ENCODE measurements at regions not wholly inside any gene's neighbourhood (a gene's known extent, or its start where the extent isn't known, plus 50 kb on each side); places are given as distances from the start of the nearest gene placed in this dataset.

- no peaks in the 10 kb centered on the region for H3K9me3 ChIP-seq
- TF ChIP-seq CTCF (IDR thresholded peaks at IDR 0.05): no peak
- no peaks in the 10 kb centered on the region for H3K27me3 ChIP-seq
- H3K27ac ChIP-seq: no peak overlapping the region
- H3K4me1 ChIP-seq: no peaks in the 10 kb centered on the region
- no peaks in the 10 kb centered on the region for H3K36me3 ChIP-seq
- DNase-seq: no peak
- no peak overlapping the region for H3K9ac ChIP-seq (ENCODE audit: low read depth in 2 of 2, low read length in 2 of 2)
- intact Hi-C loops (cut with DNase I): no loop called here
- no peak overlapping the region for H3K4me3 ChIP-seq
Measured at GRCh38 chr9:87375397-87376073, 122.1 kb upstream of the DAPK1 start.

- Histone ChIP-seq H3K27me3 (no peaks in the 10 kb centered on the region), H3K9ac (ENCODE audit: low read depth in 2 of 2, low read length in 2 of 2) (no peak overlapping the region), H3K27ac (no peak overlapping the region), H3K36me3 (no peaks in the 10 kb centered on the region), H3K4me3 (no peak overlapping the region), H3K9me3 (no peaks in the 10 kb centered on the region), H3K4me1 (no peaks in the 10 kb centered on the region)
- DNase-seq: no peak
- no peak for TF ChIP-seq CTCF (IDR thresholded peaks at IDR 0.05)
- intact Hi-C loops (cut with DNase I): no loop called here
Measured at GRCh38 chr9:87378676-87379075, 119.0 kb upstream of the DAPK1 start.

GRCh38 chr9:87379300-87379699 is 118.4 kb upstream of the DAPK1 start:
- Histone ChIP-seq H3K27me3 (no peaks in the 10 kb centered on the region), H3K4me1 (no peaks in the 10 kb centered on the region), H3K4me3 (no peak overlapping the region), H3K9me3 (no peaks in the 10 kb centered on the region), H3K9ac (ENCODE audit: low read depth in 2 of 2, low read length in 2 of 2) (no peak overlapping the region), H3K27ac (no peak overlapping the region), H3K36me3 (no peaks in the 10 kb centered on the region)
- TF ChIP-seq CTCF (IDR thresholded peaks at IDR 0.05): no peak
- intact Hi-C loops (cut with DNase I): no loop called here
- DNase-seq: no peak

- Histone ChIP-seq H3K9me3 (no peaks in the 10 kb centered on the region), H3K4me3 (no peak overlapping the region), H3K27ac (no peak overlapping the region), H3K27me3 (no peaks in the 10 kb centered on the region), H3K4me1 (no peaks in the 10 kb centered on the region), H3K36me3 (no peaks in the 10 kb centered on the region), H3K9ac (ENCODE audit: low read depth in 2 of 2, low read length in 2 of 2) (no peak overlapping the region)
- no peak for DNase-seq
- TF ChIP-seq CTCF (IDR thresholded peaks at IDR 0.05): no peak
- intact Hi-C loops (cut with DNase I): no loop called here
Measured at GRCh38 chr9:87381050-87381711, 116.5 kb upstream of the DAPK1 start.

- Histone ChIP-seq H3K36me3 (no peaks in the 10 kb centered on the region), H3K27me3 (no peaks in the 10 kb centered on the region), H3K9ac (ENCODE audit: low read depth in 2 of 2, low read length in 2 of 2) (no peak overlapping the region), H3K9me3 (no peaks in the 10 kb centered on the region), H3K4me1 (no peaks in the 10 kb centered on the region), H3K27ac (no peak overlapping the region), H3K4me3 (no peak overlapping the region)
- intact Hi-C loops (cut with DNase I): no loop called here
- TF ChIP-seq CTCF (IDR thresholded peaks at IDR 0.05): no peak
- DNase-seq: no peak
Measured at GRCh38 chr9:87381746-87382145, 115.9 kb upstream of the DAPK1 start.
